HG03521 (cell line): ENCODE measurements at regions not wholly inside any gene's neighbourhood (a gene's known extent, or its start where the extent isn't known, plus 50 kb on each side); places are given as distances from the start of the nearest gene placed in this dataset.
A peak's percentile ranks its signal among the peaks of the same experiment; 100 is the strongest.

Source experiments
- ATAC-seq: cut with Tn5 transposase; IDR thresholded peaks from one replicate; pipeline ENCODE4 v1.9.1; 2021; ENCODE audit warnings: mild to moderate bottlenecking, moderate library complexity; ENCODE audit not compliant: unreplicated experiment

DNA sequence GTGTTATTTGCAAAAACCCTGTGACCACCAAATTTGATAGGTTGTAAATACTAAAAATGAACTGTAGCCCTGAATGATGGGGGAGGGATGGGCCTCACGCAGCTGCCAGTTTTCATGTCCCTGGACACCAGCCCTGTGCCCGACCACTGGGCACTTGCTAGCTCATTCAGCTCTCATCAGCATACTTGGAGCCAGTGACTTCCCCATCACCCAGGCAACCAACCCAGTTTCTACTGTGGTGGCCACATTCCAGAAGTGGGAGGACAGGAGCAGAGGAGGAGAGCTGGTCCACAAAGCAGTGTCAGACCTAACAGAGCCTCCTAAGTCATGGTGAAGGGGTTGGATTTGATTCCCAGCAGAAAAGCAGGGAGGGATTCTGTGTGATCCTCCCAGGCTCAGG, 128.2 kb downstream of the CPEB2 start:
- ATAC-seq, result no peak

DNA sequence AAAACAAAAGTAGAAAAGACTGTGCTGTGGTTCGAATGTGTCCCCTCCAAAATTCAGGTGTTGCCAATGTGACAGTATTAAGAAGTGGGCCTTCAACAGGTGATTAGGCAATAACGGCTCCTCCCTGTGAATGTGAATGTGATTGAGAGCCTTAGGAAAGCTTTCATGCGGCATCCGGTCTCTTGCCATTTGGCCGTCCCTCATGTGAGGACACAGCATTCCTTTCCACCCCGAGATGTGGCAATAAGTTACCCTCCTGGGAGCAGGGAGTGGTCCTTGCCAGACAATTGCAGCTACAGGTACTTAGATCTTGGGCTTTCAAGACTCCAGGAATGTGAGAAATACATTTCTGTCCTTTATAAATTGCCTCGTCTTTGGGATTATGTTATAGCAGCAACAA, 129.3 kb downstream of the CPEB2 start:
- no peak for ATAC-seq

GRCh38 chr4:15132739-15133138, 130.5 kb downstream of the CPEB2 start:
- ATAC-seq, result no peak

- no peak for ATAC-seq
Measured at GRCh38 chr4:15139599-15139998, 137.3 kb downstream of the CPEB2 start.

DNA sequence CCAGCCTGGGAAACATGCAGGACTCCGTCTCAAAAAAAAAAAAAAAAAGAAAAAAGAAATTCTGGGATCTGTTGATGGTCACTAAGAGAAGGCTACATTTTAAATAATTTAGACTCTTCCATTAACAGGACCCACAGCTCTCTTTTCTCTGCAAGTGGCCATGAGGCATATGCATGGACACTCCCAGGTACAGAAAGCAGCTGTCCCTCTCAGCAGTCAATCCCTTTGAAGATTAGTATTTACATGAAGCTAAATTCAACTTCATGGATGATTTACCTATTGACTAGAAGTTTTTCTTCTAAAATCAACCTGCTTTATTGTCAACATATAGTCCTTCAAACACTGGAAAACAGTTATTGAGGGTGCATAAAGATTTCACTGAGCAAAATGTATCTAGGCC, 139.9 kb downstream of the CPEB2 start:
- ATAC-seq, result no peak

GRCh38 chr4:15143551-15143950, 141.3 kb downstream of the CPEB2 start:
- no peak for ATAC-seq

DNA sequence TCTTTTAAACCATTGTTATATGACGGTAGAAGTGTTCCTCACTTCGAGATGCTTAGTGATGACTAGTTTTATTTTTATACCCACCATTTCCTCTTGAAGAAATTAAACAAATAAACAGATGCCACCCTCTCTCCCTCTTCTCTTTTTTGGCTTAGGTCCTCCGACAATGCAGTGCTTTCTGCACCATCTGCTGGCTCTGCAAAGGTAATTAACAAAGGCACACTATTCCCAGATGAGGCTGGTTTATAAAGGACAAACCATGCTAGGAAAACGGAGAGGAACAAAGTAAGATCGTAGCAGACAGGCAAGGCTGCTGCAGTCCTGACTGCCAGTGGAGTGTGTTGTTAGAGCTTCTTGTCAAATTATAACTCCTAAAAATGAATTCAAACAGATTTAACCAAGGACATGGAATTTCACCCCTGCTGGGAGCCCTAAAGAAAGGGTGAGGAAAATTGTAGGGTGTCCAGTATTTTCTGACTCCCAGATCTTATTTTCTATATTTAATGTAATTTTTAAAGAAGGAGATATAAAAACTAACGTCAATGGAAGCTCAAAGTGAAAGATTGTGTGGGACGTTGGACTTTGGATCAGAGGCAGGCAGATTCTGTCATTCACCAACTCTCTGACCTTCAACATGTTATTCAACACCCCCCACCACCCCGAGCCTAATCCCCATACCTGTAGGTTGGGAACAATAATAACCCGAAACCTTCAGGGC, 142.1 kb downstream of the CPEB2 start:
- ATAC-seq, result no peak

DNA sequence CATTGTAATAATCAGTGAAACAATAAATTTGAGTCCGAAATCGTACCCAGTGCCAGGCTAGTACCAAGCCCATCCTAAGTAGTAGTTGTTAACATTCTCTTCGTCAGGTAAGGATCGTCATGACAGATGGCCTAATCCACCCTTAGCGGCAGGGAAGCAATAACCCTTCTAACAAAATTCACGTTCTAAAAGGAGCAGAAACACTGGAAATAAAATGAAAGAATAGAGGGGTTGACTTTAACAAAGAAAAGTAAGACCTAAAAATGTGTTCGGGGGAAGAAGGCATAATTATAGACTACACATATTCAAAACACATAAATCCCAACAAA, 142.7 kb downstream of the CPEB2 start:
- no peak for ATAC-seq

DNA sequence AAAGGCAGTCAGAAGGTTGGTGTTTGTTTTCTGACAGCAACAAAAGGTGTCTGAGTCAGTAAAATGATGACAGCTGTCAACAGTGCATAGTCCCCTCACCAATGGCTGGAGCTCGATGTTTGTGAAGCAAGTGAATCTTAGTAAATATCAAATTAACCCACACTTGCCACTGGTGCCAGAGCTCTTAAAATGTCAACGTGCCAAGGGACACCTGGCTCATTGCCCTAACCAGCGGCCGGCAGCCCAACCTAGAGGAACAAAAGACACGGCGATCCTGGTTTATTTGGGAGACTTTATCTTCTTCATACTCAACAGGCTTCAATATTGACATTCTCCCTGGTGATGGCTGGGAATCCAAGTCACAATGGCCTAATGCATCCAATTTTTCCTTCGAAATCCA, 143.4 kb downstream of the CPEB2 start:
- no peak for ATAC-seq

- no peak for ATAC-seq
Measured at GRCh38 chr4:15147714-15148113, 145.4 kb downstream of the CPEB2 start.

DNA sequence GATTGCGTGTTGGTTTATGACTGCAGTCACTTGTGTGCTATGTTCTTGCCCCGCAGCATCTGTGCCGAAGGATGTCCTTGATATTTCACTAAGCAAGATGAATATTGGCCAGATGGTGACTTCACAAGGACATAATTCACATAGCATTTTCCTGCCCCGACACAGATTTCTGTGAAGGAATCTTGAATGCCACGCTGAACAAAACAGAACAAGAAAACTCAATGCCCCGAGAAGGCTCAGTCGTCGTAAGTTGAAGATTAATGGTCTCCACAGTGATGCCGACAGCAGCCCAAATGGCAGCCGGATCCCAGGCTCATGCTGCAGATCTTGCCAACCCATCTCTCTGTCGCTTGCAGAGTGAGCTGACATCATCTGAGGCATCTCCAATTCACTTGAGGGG, 145.9 kb downstream of the CPEB2 start:
- ATAC-seq, result no peak

DNA sequence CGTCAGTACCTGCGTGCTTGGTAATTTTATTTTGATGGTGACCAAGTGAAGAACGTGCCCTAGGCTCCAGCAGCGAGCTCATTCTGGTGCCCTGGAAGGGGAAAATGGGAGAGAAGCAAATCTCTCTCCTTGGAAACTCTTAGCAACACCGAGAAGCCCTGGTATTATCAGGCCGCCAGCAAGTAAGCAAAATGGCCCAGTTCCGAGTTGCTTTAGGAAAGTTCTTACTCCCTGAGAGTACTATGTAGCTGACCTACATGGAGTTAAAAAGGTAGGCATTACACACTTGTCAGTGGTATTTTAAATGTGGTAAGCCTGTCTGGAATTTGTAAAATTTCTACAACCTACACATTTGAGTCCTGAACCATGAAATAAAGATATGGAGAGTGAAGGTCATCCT, 146.4 kb downstream of the CPEB2 start:
- no peak for ATAC-seq

DNA sequence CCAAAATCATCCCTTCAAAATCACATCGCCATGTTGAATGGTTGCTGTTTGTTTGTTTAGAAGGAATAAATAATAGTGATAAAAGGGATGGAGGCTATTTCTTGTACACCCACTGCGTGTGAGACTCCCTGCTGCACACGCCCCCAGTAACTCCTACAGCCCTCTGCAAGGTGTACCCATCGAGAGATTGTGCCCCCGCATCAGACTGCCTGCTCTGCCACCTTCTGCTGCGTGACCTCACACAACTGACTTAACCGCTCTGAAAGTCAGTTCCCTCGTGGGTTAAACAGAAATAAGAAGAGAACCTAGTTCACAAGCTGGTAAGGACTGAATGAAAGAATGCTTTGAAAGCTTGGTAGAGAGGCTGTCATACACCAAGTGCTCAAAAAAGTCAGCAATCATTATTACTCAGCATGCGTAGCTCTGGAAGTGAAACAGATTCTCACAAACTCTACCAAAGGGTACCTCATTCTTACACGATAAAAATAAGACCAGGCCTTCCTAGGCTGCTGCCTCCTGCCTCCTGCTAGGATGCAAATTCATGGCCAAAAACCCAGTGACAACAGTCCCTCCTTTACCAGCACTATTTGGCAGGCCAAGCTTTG, 147.1 kb downstream of the CPEB2 start:
- peak; percentile 55 for ATAC-seq

GRCh38 chr4:15149839-15150592, 147.7 kb downstream of the CPEB2 start:
- ATAC-seq, result peak; percentile 83

- ATAC-seq, result no peak
Measured at GRCh38 chr4:15150631-15151030, 148.3 kb downstream of the CPEB2 start.

- no peak for ATAC-seq
Measured at GRCh38 chr4:15151033-15151432, 148.8 kb downstream of the CPEB2 start.

DNA sequence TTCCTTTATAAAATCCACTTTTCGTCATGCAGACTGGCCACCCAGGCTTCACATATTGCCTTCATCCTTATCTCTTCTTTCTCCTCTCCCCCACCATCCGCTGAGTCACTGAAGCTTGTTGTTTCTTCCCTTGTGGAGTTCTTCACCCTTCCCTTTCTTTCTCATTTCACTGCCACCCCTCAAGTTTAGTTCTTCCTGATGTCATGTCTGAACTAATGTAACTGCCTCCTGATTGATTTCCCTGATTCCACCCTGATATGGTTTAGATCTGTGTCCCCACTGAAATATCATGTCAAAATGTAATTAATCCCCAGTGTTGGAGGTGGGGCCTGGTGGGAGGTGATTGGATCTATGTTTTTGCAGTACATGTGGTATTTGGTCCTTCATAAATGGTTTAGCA, 151.4 kb downstream of the CPEB2 start:
- no peak for ATAC-seq

- no peak for ATAC-seq
Measured at GRCh38 chr4:15158406-15159091, 156.3 kb downstream of the CPEB2 start.

DNA sequence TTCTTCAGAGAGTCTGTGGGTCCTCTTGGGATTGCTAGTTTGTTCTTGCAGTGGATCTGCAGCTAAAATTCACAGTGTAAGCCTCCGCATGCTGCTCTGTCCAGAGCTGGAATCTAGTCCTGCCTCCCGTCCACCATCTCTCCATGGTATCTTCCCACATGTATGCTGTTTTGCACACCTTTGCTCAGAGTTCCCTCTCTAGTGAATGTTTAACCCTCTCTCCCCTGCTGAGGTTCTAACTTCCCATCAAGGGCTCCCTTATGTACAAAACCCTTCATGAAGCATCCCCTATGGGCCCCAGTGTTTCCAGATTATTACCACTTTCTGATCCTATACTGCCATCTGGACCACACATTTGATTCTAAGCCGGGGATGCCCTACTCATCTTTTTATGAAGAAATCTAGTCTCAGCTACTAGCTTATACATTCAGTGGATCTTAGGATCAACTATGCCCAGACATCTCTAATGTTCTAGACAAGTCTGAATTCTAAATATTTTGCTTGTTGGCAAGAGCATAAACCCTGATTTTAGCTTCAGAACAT, 157.3 kb downstream of the CPEB2 start:
- no peak for ATAC-seq

DNA sequence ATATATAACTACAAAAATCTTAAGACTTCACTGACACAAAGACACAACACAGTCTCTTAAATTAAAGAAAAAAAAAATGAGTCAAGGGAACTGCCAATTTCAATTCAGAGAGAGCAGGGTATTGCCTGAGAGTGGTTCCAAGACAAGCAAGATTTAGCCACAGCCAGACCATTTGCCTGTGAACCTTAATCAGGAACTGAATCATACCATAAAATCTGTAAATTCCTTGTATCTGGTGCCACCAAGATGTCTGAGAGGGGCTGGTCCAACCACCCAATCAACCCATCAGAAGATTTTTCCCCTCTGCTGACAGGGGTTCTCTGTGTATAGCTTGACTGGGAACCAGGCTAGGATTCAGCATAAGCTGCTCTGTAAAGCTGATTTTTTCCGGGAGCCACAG, 159.2 kb downstream of the CPEB2 start:
- ATAC-seq, result no peak

DNA sequence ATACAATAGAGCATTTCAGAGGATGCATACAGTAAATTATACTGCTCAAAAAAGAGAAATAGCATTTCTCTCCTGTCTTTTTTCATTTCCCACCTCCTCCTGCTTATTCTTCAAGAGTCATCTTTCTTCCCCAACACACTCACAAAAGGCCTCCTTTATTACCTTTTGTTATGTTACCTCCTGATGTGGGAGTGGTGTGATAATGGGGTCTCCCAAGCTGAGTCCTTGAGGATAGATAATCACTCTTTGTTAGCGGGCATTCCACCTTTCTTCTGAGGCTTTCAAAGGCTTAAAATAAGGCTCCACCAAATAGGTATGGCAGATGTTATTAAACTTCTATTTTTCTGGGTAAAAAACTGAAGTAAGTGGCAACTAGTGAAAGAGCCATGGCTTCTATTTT, 159.8 kb downstream of the CPEB2 start:
- ATAC-seq, result no peak
